LNCaP clone FGC (cell line): ENCODE measurements at regions not wholly inside any gene's neighbourhood (a gene's known extent, or its start where the extent isn't known, plus 50 kb on each side); places are given as distances from the start of the nearest gene placed in this dataset.

Experiments
- DNase-seq: peaks from one replicate; pipeline ENCODE4 v3.0.0-alpha.2; 2011; ENCODE audit warnings: low read depth
- H3K4me3 ChIP-seq: 2 replicates; pipeline ENCODE4 v1.5.1; 2011; ENCODE audit warnings: mild to moderate bottlenecking, low read depth, low read length, control low read depth
- TF ChIP-seq, protein P1 (sequence below): IDR thresholded peaks from 2 replicates; pipeline ENCODE4 v1.5.1; 2012; ENCODE audit warnings: mild to moderate bottlenecking; ENCODE audit not compliant: control insufficient read depth, insufficient read depth; ENCODE audit errors: extremely low read depth

DNA sequence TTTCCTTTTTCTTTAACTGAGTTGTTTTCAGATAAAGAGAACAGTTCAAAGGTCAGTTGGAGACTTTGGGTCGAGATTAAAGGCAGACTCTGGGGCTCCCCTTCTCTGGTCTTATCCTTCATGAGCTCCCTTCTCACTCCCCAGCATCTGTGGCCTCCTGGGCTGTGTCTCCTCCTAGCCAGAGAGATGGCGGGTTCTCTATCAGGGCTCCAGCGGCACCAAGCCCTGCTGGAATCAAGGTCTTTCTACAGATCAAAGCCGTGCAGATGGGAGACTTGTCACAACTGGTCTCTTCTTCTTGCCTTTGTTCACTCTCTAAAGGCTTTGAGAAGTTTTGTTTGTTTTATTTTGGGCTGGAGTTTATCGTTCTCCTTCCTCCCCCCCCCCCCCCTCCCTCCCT, 373.7 kb upstream of the C1orf174 start:
- no peak for DNase-seq
- TF ChIP-seq, protein P1, sequence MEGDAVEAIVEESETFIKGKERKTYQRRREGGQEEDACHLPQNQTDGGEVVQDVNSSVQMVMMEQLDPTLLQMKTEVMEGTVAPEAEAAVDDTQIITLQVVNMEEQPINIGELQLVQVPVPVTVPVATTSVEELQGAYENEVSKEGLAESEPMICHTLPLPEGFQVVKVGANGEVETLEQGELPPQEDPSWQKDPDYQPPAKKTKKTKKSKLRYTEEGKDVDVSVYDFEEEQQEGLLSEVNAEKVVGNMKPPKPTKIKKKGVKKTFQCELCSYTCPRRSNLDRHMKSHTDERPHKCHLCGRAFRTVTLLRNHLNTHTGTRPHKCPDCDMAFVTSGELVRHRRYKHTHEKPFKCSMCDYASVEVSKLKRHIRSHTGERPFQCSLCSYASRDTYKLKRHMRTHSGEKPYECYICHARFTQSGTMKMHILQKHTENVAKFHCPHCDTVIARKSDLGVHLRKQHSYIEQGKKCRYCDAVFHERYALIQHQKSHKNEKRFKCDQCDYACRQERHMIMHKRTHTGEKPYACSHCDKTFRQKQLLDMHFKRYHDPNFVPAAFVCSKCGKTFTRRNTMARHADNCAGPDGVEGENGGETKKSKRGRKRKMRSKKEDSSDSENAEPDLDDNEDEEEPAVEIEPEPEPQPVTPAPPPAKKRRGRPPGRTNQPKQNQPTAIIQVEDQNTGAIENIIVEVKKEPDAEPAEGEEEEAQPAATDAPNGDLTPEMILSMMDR = no peak
- no peak overlapping the region for H3K4me3 ChIP-seq

DNA sequence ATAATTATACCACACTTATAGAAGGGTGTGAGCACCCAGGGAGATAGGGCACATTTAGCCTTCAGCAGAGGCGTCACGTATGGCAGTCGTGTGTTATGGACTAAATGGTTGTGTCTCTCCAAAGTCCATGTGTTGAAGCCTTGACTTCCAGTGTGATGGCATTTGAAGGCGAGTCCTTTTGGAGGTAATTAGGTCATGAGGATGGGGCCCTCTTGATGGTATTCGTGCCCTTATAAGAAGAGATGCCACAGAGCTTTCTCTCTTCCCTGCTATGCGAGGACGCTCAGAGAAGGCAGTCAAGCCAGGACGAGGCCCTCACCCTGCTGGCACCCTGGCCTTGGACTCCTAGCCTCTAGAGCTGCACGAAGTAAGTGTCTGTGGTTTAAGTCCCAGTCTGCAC, 375.0 kb upstream of the C1orf174 start:
- DNase-seq = no peak
- TF ChIP-seq, protein P1 = no peak
- H3K4me3 ChIP-seq = no peak overlapping the region

DNA sequence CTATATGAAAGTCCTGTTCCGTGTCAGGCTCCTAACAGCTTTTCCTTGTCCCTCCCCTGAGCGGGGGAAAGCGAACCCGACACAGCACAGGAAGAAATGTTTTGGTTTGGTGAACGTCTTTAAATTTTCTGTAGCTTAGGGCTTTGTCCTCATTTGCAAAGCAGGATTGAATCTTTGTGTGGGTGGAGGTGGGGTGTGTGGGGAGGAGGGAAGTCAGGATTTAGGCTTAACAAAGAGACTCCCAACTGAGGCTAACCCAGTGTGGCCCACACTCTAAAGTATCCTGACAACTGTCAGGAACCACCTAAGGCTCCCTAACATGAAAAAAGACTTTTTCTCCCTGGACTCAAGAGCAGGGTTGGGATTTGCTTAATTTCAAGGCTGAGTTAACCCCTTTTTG, 376.2 kb upstream of the C1orf174 start:
- TF ChIP-seq, protein P1 = no peak
- no peak overlapping the region for H3K4me3 ChIP-seq

DNA sequence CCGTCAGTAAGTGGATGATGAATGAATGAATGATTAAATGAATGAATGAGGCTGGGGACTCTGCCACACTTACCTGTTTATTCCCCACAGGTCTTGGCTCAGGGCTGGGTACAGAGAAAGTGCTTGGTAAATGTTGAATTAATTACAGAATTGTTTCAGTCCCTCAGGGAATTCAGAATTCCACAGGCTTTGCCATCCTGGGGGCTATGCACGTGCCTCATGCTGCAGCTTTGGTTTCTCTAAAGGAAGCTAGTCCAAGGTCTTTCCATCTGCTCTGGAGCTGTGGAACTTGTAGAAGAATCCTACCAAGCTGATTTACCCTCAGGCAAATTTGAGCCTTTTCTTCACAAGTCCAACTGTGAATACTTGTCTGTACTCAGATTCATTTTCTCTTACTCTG, 376.8 kb upstream of the AJAP1 start:
- DNase-seq = no peak
- H3K4me3 ChIP-seq = no peak overlapping the region
- TF ChIP-seq, protein P1 = no peak

More for the DNA sequence above, 376.2 kb upstream of the C1orf174 start:
- DNase-seq = no peak

DNA sequence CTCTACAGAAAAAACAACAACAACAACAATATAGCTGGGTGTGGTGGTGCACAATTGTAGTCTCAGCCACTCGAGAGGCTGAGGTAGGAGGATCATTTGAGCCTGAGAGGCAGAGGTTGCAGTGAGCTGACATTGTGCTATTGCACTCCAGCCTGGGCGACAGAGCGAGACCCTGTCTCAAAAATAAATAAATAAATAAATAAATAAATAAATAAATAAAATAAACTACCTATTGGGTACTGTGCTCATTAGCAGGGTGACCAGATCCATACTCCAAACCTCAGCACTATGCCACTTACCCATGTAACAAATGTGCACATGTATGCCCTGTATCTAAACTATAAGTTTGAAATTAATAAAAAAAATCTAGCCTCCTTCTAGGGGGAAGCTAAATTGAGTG, 369.4 kb upstream of the AJAP1 start:
- TF ChIP-seq, protein P1 = no peak
- DNase-seq = no peak

DNA sequence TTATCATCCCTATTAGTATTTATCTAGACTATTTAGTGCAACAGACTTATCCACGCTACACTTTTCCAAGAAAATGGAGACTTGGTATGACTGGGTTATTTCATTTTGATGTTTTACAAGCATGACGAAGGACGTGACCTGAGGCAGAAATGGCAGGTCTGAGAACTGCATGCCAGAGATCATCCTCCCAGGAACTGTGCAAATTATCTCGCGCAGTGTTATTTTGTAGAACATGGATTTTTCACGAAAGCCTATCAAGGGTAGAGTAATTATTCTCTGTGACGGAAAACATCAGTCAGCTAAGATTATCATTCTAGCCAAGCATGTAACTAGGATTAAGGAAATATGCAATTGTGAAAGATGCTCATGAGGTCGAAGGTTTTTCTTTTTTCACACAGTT, 361.5 kb upstream of the AJAP1 start:
- TF ChIP-seq, protein P1 = no peak
- DNase-seq = no peak
- no peak overlapping the region for H3K4me3 ChIP-seq

More for the DNA sequence above, 369.4 kb upstream of the AJAP1 start:
- H3K4me3 ChIP-seq = no peak overlapping the region

DNA sequence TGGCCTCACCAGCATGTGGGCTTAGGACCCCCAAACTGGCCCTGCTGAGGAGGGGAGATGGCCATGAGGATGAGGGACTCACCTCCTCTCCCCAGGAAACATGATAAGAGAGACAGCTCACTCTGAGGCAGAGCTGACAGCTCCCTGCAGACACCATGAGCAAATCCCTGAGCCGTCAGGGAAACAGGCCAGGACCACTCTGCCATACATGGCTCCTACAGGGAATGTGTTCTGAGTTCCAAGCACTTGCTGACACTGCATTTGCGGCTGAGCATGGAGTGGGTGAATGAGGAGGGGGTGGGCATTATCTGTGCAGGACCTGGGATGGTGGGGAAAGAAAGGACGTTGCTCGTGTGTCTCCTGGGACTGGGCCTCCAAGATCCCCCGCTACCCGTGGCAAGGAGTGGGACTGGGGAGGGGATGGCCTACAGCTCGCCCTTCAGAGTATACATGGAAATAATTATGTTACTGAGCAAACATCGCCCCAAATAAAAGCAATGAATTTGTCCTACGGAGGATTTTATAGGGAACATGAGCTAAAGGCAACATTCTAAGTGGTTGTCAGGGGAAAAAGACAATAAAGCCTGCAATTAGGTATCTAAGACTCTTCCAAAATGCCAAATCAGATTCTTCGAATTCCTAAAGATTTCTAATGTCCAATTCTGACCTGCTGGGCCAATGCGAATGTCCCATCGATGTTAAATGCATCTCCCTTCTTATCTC, 355.9 kb upstream of the AJAP1 start:
- no peak overlapping the region for H3K4me3 ChIP-seq
- no peak for DNase-seq
- TF ChIP-seq, protein P1 = no peak
